NCI-H2171 (cell line): ENCODE measurements at regions not wholly inside any gene's neighbourhood (a gene's known extent, or its start where the extent isn't known, plus 50 kb on each side); places are given as distances from the start of the nearest gene placed in this dataset.
"Not testable (repeated sequence)": the region's sequence is repeated elsewhere in the genome, so short reads cannot be mapped to it uniquely, and the experiment has no call there.

Source experiments
- DNase-seq: peaks from one replicate; lab custom pipeline; 2025; lab: John Stamatoyannopoulos, UW

DNA sequence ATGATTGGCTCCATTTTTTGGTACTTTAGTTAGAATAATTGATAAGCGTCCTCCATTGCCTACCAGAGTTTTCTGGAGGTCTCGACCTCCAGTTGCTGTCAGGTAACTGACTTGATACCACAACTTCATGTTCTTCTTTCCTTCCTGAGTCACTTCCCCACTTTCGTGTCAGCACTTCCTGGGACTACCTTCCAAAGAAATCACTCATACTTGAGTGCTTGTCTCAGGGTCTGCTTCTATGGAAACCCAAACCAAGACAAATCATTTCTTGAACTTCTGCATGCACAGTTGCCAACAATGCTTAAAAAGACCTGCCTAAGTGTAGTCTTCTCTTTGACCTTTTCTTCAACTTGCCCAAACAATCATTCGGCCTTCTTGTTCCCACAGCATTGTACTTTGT is 210.3 kb upstream of the ETAA1 start:
- no peak for DNase-seq

- DNase-seq: not testable (repeated sequence)
Observed at GRCh38 chr2:67195327-67195726, 201.8 kb upstream of the ETAA1 start.

DNA sequence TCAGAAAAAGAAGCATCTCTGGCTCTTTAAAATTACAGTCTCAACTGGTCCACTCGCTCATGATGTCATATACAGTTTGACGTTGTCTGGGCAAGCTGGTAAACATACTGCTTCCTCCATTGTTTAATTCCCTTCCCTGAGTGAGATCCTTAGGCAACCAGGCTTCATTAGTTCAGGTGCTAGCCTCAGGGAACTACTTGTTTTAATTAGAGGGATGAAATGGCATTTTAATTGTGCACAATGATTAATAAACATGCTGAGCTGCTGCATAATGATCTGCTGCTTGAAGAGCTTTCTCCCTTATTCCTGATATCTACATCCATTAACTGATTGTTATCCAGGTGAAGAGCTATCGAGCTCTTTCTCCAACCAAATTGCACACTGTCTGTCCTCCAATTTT is 195.6 kb upstream of the ETAA1 start:
- DNase-seq: no peak

DNA sequence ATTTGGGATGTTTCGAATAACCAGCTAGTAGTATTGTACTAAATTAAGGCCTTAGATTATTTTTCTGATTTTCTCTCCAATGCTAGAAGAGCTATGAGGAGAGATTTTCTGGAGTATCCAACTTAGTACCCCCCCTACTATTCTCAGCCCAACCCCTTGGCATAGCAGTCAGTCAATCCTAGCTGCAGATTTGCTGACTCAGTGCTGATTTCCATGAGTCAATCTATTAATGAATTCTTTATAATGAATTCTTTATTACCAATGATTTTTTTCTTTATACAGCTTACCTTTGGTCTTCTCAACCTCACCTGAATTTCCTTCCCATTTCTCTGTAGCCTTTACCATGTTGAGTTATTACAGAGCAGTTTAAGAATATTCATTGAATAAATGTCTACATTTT is 192.8 kb upstream of the ETAA1 start:
- DNase-seq: no peak

- DNase-seq: no peak
Observed at GRCh38 chr2:67208887-67209500, 188.1 kb upstream of the ETAA1 start.

DNA sequence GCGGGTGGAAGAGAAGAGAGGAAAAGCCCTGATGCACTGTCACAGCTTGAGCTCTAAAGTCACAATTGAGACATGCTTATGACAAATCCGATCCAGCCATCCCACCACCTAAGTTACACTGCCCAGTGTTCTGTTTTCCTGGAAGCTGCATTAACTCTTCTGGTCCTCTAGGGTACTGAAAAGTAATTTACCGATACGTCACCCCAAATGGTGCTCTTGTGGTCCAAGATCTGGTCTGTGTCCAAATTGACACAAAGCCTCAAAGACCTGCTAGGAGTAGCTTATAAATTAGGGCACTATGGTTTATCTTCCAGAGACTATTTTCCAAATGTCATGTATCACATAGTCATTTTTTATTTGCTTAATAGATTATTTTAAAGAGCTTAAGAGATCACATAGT is 186.7 kb upstream of the ETAA1 start:
- DNase-seq: no peak

DNA sequence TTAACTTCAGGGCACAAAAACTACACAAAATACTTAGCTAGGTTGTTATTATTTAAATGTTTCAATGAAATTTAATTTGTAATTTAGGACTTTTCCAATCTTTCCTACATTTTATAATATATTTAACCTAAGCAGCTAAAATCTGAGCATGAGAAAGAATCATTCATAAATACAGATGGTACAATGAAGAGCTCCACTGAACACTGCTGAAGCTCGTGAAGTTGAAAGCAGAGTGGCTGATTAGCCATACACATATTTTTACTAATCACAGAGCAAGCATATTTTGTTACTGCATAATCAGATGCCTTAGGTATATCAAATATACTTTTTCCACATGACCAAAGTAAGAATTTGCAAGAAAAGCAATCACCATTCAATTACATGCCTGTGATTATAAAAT is 184.9 kb upstream of the ETAA1 start:
- no peak for DNase-seq

DNA sequence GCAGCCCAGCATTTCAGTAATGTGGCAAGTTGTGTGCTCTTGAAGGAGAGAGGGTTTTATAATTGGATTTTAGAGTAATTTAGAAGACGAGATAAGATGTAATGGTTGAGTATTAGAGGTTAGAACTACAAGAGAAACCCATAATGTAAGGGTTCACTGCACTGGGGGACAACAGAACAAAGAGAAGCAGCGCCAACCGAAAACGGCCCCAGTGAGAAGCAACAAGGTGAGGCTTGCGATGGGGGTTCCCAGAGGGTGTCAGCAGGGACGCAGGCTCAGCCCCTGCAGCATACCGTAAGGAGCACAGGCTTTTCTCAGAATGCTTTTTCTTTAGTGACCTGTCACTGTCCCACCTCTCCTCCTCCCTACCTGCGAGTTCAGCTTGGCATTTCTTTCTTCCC is 183.9 kb upstream of the ETAA1 start:
- no peak for DNase-seq

GRCh38 chr2:67213677-67214402 is 183.3 kb upstream of the ETAA1 start:
- no peak for DNase-seq

DNA sequence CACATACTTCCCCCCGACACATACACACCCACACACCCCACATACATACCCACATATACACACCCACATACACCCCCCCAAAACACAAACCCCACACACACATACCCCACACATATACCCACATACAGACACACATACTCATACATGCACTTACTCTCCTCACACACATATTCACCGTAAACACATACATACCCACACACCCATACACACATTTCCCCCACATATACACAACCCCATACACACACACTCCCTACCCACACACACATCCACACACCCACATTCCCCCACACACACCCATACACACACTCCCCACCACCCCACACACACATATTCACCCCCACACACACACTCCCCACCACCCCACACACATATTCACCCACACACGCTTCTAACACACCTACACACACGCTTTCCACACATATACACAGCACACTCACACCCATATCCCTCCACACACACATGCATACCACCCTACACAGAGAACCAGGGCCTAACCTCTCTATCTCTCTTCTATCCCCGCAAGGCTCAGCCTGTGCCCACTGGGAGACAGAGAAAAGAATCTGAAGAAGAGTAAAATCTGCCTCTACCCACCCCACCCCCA is 182.4 kb upstream of the ETAA1 start:
- DNase-seq: no peak

DNA sequence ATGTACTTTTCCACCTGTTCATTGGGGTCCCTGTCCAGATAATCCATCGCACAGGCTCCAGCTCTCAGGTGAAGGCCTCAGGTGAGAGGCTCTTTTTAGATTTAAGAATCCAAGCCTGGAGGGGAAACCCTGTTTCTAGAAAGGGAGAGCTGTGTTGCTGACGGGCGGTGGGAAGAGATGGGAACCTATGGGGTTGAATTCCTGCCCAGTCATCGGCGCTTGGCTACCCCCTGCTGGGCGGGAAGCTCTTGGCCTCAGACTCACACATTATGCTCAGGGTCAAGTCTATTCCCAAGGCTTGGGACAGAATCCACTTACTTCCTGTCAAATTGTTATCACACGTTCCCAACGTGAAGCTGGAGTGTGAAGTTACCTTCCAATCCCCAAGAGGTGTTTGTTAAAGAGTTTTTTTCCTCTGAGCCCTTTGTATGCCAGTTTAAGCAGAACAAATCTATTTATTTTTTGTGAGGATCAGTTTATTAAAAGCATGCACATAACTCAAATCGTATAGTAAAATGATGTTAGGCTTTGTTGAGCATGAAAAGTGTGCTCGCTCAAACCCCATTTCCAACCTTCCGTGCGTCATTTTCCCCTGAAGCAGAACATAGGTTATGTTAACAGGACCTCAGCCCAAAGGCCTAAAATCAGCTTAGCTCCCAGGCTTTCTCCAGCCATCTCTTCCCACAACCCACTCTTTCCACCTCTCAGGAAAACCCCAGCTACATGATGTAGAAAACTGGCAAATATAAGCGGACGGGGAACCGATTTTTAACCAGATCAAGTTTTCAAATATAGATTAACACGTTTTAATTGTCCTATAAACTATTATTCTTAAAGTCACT is 181.7 kb upstream of the ETAA1 start:
- DNase-seq: no peak

- DNase-seq: no peak
Observed at GRCh38 chr2:67216103-67216502, 181.0 kb upstream of the ETAA1 start.

- DNase-seq: no peak
Observed at GRCh38 chr2:67216881-67217280, 180.3 kb upstream of the ETAA1 start.

- no peak for DNase-seq
Observed at GRCh38 chr2:67217398-67217797, 179.7 kb upstream of the ETAA1 start.

- no peak for DNase-seq
Observed at GRCh38 chr2:67218056-67218455, 179.1 kb upstream of the ETAA1 start.

GRCh38 chr2:67219651-67220050 is 177.5 kb upstream of the ETAA1 start:
- DNase-seq: no peak

DNA sequence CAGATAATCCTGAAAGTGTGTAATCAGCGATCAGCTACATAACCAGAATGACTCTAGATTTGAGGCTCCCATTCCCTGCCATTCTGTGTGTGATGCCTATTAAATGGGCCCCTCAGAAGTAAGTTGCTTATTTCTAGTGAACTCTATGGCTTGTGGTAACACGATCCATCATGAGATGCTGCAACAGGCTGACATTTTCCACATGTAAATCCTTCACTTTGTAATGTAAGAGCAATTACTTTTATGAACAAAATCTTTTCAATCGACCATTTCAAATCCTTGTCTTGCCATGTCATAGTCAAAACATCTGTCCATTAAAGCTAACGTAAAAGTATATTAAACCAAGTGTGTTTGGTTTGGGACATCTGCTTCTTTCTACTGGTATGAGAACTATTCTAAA is 175.9 kb upstream of the ETAA1 start:
- DNase-seq: no peak

DNA sequence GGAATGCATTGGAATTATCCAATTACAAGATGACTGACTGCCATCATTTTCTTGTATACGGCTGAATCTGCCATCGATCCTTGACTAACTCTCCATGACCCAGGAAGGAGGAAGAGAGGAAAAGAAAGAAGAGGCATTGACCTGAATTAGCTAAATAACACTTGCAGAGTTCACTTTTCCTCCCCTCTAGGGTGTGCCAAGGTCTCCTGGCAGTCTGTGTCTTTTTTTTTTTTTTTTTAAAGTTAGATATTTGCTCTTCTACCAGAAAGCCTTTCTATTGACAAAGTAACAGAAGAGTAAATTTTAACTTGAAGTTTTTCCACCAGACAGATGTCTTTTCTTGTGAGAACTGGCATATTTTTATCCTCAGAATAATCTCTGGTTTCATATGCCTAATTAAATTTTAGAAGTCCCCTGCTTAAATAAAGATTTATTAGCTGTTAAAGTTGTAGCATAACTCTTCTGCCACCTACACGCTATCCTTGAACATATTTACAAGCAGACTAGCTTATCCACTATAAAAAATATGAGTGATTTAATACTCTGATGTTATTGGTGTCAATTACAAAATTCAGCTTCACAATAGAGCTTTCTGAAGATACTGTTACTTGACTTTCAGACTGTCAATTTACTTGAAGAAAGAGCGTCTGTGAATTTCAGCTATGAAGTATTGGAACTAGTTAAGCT is 171.7 kb upstream of the ETAA1 start:
- no peak for DNase-seq

GRCh38 chr2:67229706-67230105 is 167.4 kb upstream of the ETAA1 start:
- no peak for DNase-seq

DNA sequence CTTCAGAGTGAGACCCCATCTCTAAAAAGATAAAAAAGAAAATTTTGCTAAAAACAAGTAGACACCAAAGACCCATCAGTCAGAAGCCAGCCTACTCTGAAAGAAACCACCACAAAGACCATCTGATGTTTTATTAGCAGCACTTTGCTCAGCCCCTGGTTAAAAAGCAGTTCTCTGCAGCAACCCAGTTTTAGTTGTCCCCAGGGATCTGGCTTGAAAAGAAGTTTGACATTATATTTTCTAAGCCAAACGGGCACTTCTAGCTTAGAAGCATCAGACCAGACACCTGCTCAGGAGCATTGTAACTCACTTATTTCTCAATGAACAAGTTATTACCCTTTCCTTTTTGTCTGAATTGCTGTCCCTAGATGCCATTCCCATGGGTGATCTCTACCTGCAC is 164.2 kb upstream of the ETAA1 start:
- DNase-seq: no peak

DNA sequence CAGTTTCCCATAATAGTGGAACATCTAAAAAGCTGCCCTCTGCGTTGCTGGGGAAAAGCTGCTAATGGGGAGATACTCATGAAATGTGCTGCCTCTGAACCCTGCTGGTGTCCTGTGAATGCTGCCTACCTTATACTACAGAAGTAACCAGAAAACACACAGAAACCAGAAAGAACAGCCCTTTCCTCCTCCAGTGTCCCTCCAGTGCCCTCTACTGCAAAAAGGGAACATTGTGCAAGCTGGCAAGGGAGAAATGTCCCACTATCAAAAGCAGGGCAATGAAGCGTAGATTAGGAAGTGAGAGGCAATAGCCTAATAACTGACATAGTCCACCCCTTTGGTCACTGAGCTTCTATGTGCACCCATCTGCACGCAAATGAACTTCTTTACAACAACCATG is 162.7 kb upstream of the ETAA1 start:
- DNase-seq: no peak

GRCh38 chr2:67237288-67237687 is 159.8 kb upstream of the ETAA1 start:
- DNase-seq: no peak
